Endothelial cell (in vitro differentiated cells): ENCODE measurements at regions not wholly inside any gene's neighbourhood (a gene's known extent, or its start where the extent isn't known, plus 50 kb on each side); places are given as distances from the start of the nearest gene placed in this dataset.

Source experiments
- DNase-seq: peaks from one replicate; pipeline ENCODE4 v3.0.0; 2021; ENCODE audit warnings: low spot score
- H3K27ac Mint-ChIP-seq: one replicate; pipeline ENCODE4 v1.8.0; 2021; ENCODE audit warnings: mixed read lengths, inconsistent platforms; ENCODE audit not compliant: unreplicated experiment
- H3K27me3 Mint-ChIP-seq: one replicate; pipeline ENCODE4 v1.8.0; 2021; ENCODE audit warnings: mild to moderate bottlenecking, moderate library complexity, mixed read lengths, inconsistent platforms; ENCODE audit not compliant: unreplicated experiment
- H3K36me3 Mint-ChIP-seq: one replicate; pipeline ENCODE4 v1.8.0; 2021; ENCODE audit warnings: mild to moderate bottlenecking, low read depth, mixed read lengths, inconsistent platforms; ENCODE audit not compliant: unreplicated experiment
- H3K4me1 Mint-ChIP-seq: one replicate; pipeline ENCODE4 v1.8.0; 2021; ENCODE audit warnings: mild to moderate bottlenecking, mixed read lengths, inconsistent platforms; ENCODE audit not compliant: unreplicated experiment
- H3K4me3 Mint-ChIP-seq: one replicate; pipeline ENCODE4 v1.8.0; 2021; ENCODE audit warnings: mild to moderate bottlenecking, mixed read lengths, inconsistent platforms; ENCODE audit not compliant: unreplicated experiment
- H3K9me3 Mint-ChIP-seq: one replicate; pipeline ENCODE4 v1.8.0; 2021; ENCODE audit warnings: mixed read lengths, inconsistent platforms; ENCODE audit not compliant: unreplicated experiment
- CTCF ChIP-seq: fragments of 200-600 bp; sonication (generic); IDR thresholded peaks from one replicate; pipeline ENCODE4 v1.5.0; 2021; ENCODE audit warnings: antibody characterized with exemption; ENCODE audit not compliant: unreplicated experiment

GRCh38 chr10:28837613-28838390, 160.5 kb downstream of the BAMBI start:
- H3K4me3 Mint-ChIP-seq, result no peak overlapping the region
- no peak for TF ChIP-seq CTCF
- no peak for DNase-seq
- H3K27ac Mint-ChIP-seq, result no peak overlapping the region
- peaks cover 2% of the 10 kb centered on the region for H3K27me3 Mint-ChIP-seq
- H3K36me3 Mint-ChIP-seq, result no peaks in the 10 kb centered on the region
- H3K4me1 Mint-ChIP-seq, result no peaks in the 10 kb centered on the region
- H3K9me3 Mint-ChIP-seq, result no peaks in the 10 kb centered on the region

GRCh38 chr10:28838908-28839307, 161.6 kb downstream of the BAMBI start:
- DNase-seq, result no peak
- H3K27ac Mint-ChIP-seq, result no peak overlapping the region
- no peaks in the 10 kb centered on the region for H3K4me1 Mint-ChIP-seq
- H3K27me3 Mint-ChIP-seq, result peaks cover 2% of the 10 kb centered on the region
- TF ChIP-seq CTCF, result no peak
- H3K9me3 Mint-ChIP-seq, result no peaks in the 10 kb centered on the region
- H3K36me3 Mint-ChIP-seq, result no peaks in the 10 kb centered on the region
- no peak overlapping the region for H3K4me3 Mint-ChIP-seq

DNA sequence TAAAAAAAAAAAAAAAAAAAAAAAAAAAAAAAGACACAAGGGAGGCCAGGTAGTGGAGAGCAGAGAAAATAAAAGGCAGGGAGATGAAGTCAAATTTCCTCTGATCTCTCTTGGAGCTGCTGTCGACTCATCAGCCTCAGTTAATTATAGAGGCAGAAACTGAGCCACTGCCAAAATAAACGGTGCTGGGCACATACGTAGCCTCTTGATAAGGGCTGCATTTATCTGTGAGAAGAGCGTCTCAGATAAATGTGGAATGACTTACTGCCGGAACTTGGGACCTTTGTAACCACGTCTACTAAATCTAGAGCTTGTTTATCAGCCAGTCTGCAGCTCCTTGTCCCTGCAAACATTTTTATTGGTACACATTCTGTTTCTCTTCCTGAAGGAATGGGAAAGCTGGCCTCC, 162.3 kb downstream of the BAMBI start:
- Mint-ChIP-seq H3K9me3 (no peaks in the 10 kb centered on the region), H3K27ac (no peak overlapping the region), H3K27me3 (peaks cover 2% of the 10 kb centered on the region), H3K4me1 (no peaks in the 10 kb centered on the region), H3K4me3 (no peak overlapping the region), H3K36me3 (no peaks in the 10 kb centered on the region)
- no peak for DNase-seq
- TF ChIP-seq CTCF, result no peak

DNA sequence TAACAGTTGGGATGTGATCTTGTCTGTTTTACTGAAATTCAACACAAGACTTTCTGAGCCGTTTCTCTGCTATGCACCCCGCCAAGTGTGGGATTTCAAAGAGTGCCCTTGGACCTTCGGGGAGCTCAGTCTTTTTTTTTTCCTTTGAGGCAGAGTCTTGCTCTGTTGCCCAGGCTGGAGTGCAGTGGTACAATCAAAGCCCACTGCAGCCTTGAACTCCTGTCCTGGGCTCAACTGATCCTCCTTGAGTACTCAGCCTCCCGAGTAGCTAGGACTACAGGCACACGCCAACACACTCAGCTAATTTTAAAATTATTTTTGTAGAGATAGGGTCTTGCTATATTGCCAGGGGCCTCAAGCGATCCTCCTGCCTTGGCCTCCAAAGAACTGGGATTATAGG, 162.9 kb downstream of the BAMBI start:
- DNase-seq, result no peak
- no peak overlapping the region for H3K4me3 Mint-ChIP-seq

More for the DNA sequence above, 162.9 kb downstream of the BAMBI start:
- no peak for TF ChIP-seq CTCF
- H3K4me1 Mint-ChIP-seq, result no peaks in the 10 kb centered on the region
- H3K27ac Mint-ChIP-seq, result no peak overlapping the region
- peaks cover 2% of the 10 kb centered on the region for H3K27me3 Mint-ChIP-seq
- no peaks in the 10 kb centered on the region for H3K9me3 Mint-ChIP-seq
- no peaks in the 10 kb centered on the region for H3K36me3 Mint-ChIP-seq
